ENCODE measurements at regions not wholly inside any gene's neighbourhood (a gene's known extent, or its start where the extent isn't known, plus 50 kb on each side); places are given as distances from the start of the nearest gene placed in this dataset.

GRCh38 chr13:46492946-46493345 is 60.0 kb upstream of the LRCH1 start:
- Histone ChIP-seq H2AFZ (replicated peaks; ENCODE audit: low read length, poor library complexity) (no peak overlapping the region), H3K36me3 (ENCODE audit: control insufficient read depth, insufficient read depth, low read length) (no peaks in the 10 kb centered on the region), H4K8ac (ENCODE audit: low read depth in 2 of 2, low read length in 2 of 2) (no peak overlapping the region), H3K18ac (ENCODE audit: low read depth, low read length) (no peak overlapping the region), H2BK5ac (ENCODE audit: low read depth, low read length, poor library complexity, severe bottlenecking) (no peak overlapping the region), H2BK20ac (ENCODE audit: low read depth, low read length) (no peak overlapping the region), H2BK15ac (ENCODE audit: low read depth, low read length) (no peak overlapping the region), H2BK120ac (ENCODE audit: low read depth, low read length) (no peak overlapping the region), H3K14ac (replicated peaks; ENCODE audit: low read depth, low read length) (no peak overlapping the region), H3K9ac (ENCODE audit: low read depth, low read length) (no peak overlapping the region), H3K27ac (ENCODE audit: insufficient read depth, low read length) (no peak overlapping the region), H3K4ac (ENCODE audit: low read depth, low read length) (no peak overlapping the region), H4K91ac (ENCODE audit: insufficient read depth, low read depth, low read length) (no peak overlapping the region), H2AK9ac (replicated peaks; ENCODE audit: low read depth, low read length, poor library complexity) (no peak overlapping the region), H3K79me1 (ENCODE audit: low read depth in 1 of 2, low read length in 2 of 2) (no peaks in the 10 kb centered on the region), H3K9me3 (ENCODE audit: control insufficient read depth, insufficient read depth, low read length) (no peaks in the 10 kb centered on the region), H4K20me1 (ENCODE audit: insufficient read depth, low read length) (no peaks in the 10 kb centered on the region), H3K9me1 (ENCODE audit: insufficient read depth, low read length) (no peaks in the 10 kb centered on the region), H3K4me3 (ENCODE audit: insufficient read depth, low read depth, low read length) (no peak overlapping the region), H3K27me3 (ENCODE audit: control insufficient read depth, insufficient read depth, low read length) (peaks cover 2% of the 10 kb centered on the region), H4K5ac (ENCODE audit: low read depth, low read length) (no peak overlapping the region), H2AK5ac (ENCODE audit: low read depth, low read length) (no peak overlapping the region), H3K56ac (ENCODE audit: extremely low read depth, insufficient read depth, low read length) (no peak overlapping the region), H3K4me2 (ENCODE audit: low read depth, low read length) (no peak overlapping the region), H3K4me1 (ENCODE audit: control insufficient read depth, insufficient read depth, low read length) (peaks cover 2% of the 10 kb centered on the region; the same call in 1 of the 2 replicates), H3K23ac (ENCODE audit: low read depth, low read length) (no peak overlapping the region)
- ChIA-PET CTCF (no interaction called here), POLR2A (ENCODE audit: unreplicated experiment) (no interaction called here)
- no TSS peak for BruUV-seq (replicated peaks)
- no CpG with 5 or more reads among the region's 1 CpG for WGBS, 2 experiments (ENCODE audit: extremely low coverage in 2 of 2, insufficient read length in 1 of 2)
- peak; percentile 68 for TF ChIP-seq CTCF (conservative IDR thresholded peaks at IDR 0.05; ENCODE audit: low read depth, low read length)
- TF ChIP-seq USF2 (IDR thresholded peaks at IDR 0.05; ENCODE audit: low read depth, low read length) = no peak
- no peak for TF ChIP-seq RCOR1 (IDR thresholded peaks at IDR 0.05; ENCODE audit: insufficient replicate concordance, low read length)
- no peak for TF ChIP-seq ELK1 (IDR thresholded peaks at IDR 0.05; ENCODE audit: borderline replicate concordance, low read depth, low read length)
- no peak for TF ChIP-seq RFX5 (IDR thresholded peaks at IDR 0.05; ENCODE audit: low read depth, low read length)
- TF ChIP-seq MAFK (IDR thresholded peaks at IDR 0.05; ENCODE audit: low read depth, low read length) = no peak
- TF ChIP-seq RAD21 (IDR thresholded peaks at IDR 0.05; ENCODE audit: low read length) = peak; percentile 80
- no peak for TF ChIP-seq NFE2L2 (IDR thresholded peaks at IDR 0.05; ENCODE audit: low read depth, low read length)
- TF ChIP-seq MXI1 (IDR thresholded peaks at IDR 0.05; ENCODE audit: borderline replicate concordance, low read depth, low read length) = no peak
- TF ChIP-seq BHLHE40 (IDR thresholded peaks at IDR 0.05; ENCODE audit: low read depth, low read length) = no peak
- TF ChIP-seq MAZ (IDR thresholded peaks at IDR 0.05; ENCODE audit: borderline replicate concordance, low read depth, low read length) = no peak
- TF ChIP-seq CEBPB (IDR thresholded peaks at IDR 0.05; ENCODE audit: low read depth, low read length) = no peak
- no peak for TF ChIP-seq FOS (IDR thresholded peaks at IDR 0.05; ENCODE audit: low read depth, low read length)
- TF ChIP-seq SMC3 (IDR thresholded peaks at IDR 0.05; ENCODE audit: low read depth, low read length) = peak; percentile 72
- no peak for TF ChIP-seq POLR2A (IDR thresholded peaks at IDR 0.05; ENCODE audit: low read depth, low read length)
- no peak for TF ChIP-seq CHD1 (IDR thresholded peaks at IDR 0.05; ENCODE audit: low read depth, low read length)
- DNase-seq = peak; percentile 48
- ATAC-seq (ENCODE audit: low read depth) = peak; percentile 60
- intact Hi-C loops (cut with micrococcal nuclease) (loop anchor here (1.0 to 5.0 kb wide), 4 partner anchors 58 to 228 kb away; no protein-coding TSS in a partner anchor), in situ Hi-C loops (cut with MboI; ENCODE audit: low sequenced_read_pairs) (loop anchor here (10.0 kb wide), 1 partner anchor 232 kb away; no protein-coding TSS in a partner anchor), dilution Hi-C loops (cut with HindIII; ENCODE audit: low sequenced_read_pairs, unreplicated experiment) (no loop called here)
